Mononuclear cell (primary cell): ENCODE measurements at regions not wholly inside any gene's neighbourhood (a gene's known extent, or its start where the extent isn't known, plus 50 kb on each side); places are given as distances from the start of the nearest gene placed in this dataset.

ENCODE experiments used
- H3K27me3 ChIP-seq: 2 replicates; pipeline ENCODE4 v1.6.0; 2011; ENCODE audit warnings: low read length, control low read depth; ENCODE audit not compliant: insufficient read depth
- H3K4me1 ChIP-seq: 2 replicates; pipeline ENCODE4 v1.5.1; 2011; ENCODE audit warnings: mild to moderate bottlenecking, low read length, control low read depth; ENCODE audit not compliant: insufficient read depth
- H3K4me3 ChIP-seq: 2 replicates; pipeline ENCODE4 v1.5.1; 2011; ENCODE audit warnings: mild to moderate bottlenecking, low read length, moderate library complexity
- H3K9me3 ChIP-seq: 2 replicates; pipeline ENCODE4 v1.5.1; 2011; ENCODE audit warnings: low read depth, mild to moderate bottlenecking, control low read depth, low read length

DNA sequence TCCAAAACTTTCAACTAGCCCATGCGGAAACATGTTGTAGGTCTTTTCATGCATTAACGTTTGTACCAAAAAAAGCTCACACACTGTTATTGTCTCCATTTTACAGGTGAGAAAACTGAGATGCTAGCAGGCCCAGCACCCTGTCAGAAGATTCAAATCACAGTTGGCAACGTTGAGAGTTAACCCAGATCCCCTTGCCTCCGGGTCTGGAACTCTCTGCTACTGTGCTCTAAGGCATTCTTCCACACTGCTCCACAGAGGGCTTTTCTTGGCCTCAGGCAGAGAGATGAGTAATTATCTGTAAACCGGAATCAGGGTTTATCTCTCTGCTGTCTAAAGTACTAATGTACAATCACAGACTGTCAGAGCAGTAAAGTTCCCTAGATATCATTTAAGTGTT is 186.0 kb upstream of the LPP start:
- H3K4me1 ChIP-seq: peaks cover 65% of the 10 kb centered on the region
- no peaks in the 10 kb centered on the region for H3K9me3 ChIP-seq
- H3K4me3 ChIP-seq: no peak overlapping the region
- H3K27me3 ChIP-seq: no peaks in the 10 kb centered on the region

GRCh38 chr3:187968883-187969580 is 184.9 kb upstream of the LPP start:
- Histone ChIP-seq H3K9me3 (no peaks in the 10 kb centered on the region), H3K4me1 (peaks cover 61% of the 10 kb centered on the region), H3K27me3 (no peaks in the 10 kb centered on the region), H3K4me3 (no peak overlapping the region)

GRCh38 chr3:187969581-187969950 is 184.4 kb upstream of the LPP start:
- H3K4me3 ChIP-seq: no peak overlapping the region
- peaks cover 64% of the 10 kb centered on the region for H3K4me1 ChIP-seq
- H3K27me3 ChIP-seq: no peaks in the 10 kb centered on the region
- no peaks in the 10 kb centered on the region for H3K9me3 ChIP-seq

GRCh38 chr3:187970106-187970505 is 183.9 kb upstream of the LPP start:
- Histone ChIP-seq H3K4me1 (peaks cover 61% of the 10 kb centered on the region), H3K27me3 (no peaks in the 10 kb centered on the region), H3K9me3 (no peaks in the 10 kb centered on the region), H3K4me3 (no peak overlapping the region)

GRCh38 chr3:187971629-187972028 is 182.3 kb upstream of the LPP start:
- peaks cover 57% of the 10 kb centered on the region for H3K4me1 ChIP-seq
- no peaks in the 10 kb centered on the region for H3K9me3 ChIP-seq
- H3K4me3 ChIP-seq: no peak overlapping the region
- H3K27me3 ChIP-seq: no peaks in the 10 kb centered on the region

DNA sequence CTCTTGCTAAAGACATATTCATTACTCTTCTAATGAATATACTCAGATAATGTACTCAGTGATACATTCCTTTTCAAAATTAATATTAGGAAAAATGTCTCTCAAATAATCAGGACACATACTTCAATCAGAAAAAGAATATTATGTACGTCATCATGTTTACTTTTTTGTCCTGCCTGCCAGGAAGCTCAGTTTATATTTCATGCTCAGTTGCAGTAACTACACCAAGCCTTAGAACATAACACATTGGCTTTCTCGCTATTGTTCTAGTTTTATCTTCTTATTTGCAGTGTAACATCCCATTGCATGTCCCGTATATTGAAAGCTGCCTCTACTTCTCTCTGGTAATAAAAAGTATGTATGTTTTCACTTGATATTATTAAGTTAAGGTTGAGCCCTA is 181.5 kb upstream of the LPP start:
- Histone ChIP-seq H3K9me3 (no peaks in the 10 kb centered on the region), H3K4me1 (peaks cover 49% of the 10 kb centered on the region)

GRCh38 chr3:187973977-187974870 is 179.7 kb upstream of the LPP start:
- no peaks in the 10 kb centered on the region for H3K27me3 ChIP-seq
- no peaks in the 10 kb centered on the region for H3K9me3 ChIP-seq
- no peak overlapping the region for H3K4me3 ChIP-seq
- peaks cover 46% of the 10 kb centered on the region for H3K4me1 ChIP-seq

More for the DNA sequence above, 181.5 kb upstream of the LPP start:
- no peaks in the 10 kb centered on the region for H3K27me3 ChIP-seq
- no peak overlapping the region for H3K4me3 ChIP-seq

DNA sequence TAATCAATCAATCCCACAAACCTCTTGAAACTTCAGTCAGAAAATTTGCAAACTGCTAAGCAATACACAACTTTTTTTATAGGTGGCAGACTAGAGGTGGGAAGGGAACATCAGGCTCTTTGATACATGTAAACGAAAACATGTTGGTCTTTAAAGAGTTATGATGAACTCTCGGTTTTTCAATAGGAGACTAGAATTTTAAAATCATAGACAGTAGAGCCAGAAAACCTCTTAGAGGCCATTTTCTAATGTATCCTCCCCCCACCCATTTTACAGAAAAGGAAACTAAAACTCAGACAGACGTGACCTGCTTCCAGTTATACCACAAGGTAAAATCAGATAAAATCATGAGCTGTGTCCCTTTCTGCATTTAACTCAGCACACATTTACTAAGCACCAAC is 179.1 kb upstream of the LPP start:
- H3K27me3 ChIP-seq: no peaks in the 10 kb centered on the region
- H3K9me3 ChIP-seq: no peaks in the 10 kb centered on the region
- H3K4me1 ChIP-seq: peaks cover 46% of the 10 kb centered on the region
- H3K4me3 ChIP-seq: no peak overlapping the region

- no peaks in the 10 kb centered on the region for H3K27me3 ChIP-seq
- H3K4me1 ChIP-seq: peaks cover 51% of the 10 kb centered on the region
- H3K4me3 ChIP-seq: no peak overlapping the region
- no peaks in the 10 kb centered on the region for H3K9me3 ChIP-seq
These were observed 178.2 kb upstream of the LPP start for GRCh38 chr3:187975561-187976364.

- peaks cover 51% of the 10 kb centered on the region for H3K4me1 ChIP-seq
- H3K27me3 ChIP-seq: no peaks in the 10 kb centered on the region
- H3K4me3 ChIP-seq: no peak overlapping the region
- H3K9me3 ChIP-seq: no peaks in the 10 kb centered on the region
These were observed 177.5 kb upstream of the LPP start for GRCh38 chr3:187976365-187976900.

DNA sequence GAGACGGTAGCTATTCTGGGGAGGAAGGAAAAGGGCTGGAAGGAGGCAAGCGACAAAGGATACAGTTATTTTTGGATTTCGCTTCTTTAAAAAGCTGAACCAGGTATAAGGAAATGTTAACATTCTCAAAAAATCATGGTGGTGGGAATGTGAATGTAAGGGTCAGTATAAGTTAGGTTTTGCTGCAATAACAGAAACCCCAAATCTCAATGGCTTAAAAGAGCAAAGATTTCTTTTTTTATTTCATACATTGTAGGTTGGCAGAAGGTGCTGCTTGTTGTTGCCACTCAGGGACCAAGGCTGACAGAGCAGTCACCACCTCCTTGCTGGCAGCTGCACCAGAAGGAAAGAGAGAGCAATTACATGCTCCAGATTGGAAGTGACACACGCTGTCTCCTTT is 176.3 kb upstream of the LPP start:
- Histone ChIP-seq H3K27me3 (no peaks in the 10 kb centered on the region), H3K4me1 (peaks cover 51% of the 10 kb centered on the region)

GRCh38 chr3:187978433-187979011 is 175.4 kb upstream of the LPP start:
- Histone ChIP-seq H3K4me3 (no peak overlapping the region), H3K9me3 (no peaks in the 10 kb centered on the region), H3K27me3 (no peaks in the 10 kb centered on the region), H3K4me1 (peaks cover 50% of the 10 kb centered on the region)

More for the DNA sequence above, 176.3 kb upstream of the LPP start:
- Histone ChIP-seq H3K4me3 (no peak overlapping the region), H3K9me3 (no peaks in the 10 kb centered on the region)

GRCh38 chr3:187979564-187979963 is 174.4 kb upstream of the LPP start:
- Histone ChIP-seq H3K27me3 (no peaks in the 10 kb centered on the region), H3K4me1 (peaks cover 39% of the 10 kb centered on the region), H3K4me3 (no peak overlapping the region), H3K9me3 (no peaks in the 10 kb centered on the region)

DNA sequence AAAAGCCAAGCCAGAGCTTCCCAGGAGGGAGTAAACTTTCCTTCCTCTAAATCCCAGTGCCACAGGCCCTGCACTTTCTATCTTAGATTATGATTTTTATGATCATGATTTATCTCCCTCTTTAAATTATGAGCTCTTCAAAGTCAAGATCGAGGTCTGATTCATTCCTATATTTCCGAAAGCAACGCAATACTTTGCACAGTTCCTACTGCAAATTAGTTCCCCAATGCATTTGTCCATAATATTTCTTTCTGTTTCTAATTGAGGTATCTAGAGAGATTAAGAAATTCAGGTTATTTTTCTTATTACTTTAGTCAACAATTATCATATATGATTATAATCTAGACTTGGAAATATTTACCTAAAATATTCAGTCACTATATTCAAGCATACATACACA is 173.1 kb upstream of the LPP start:
- H3K9me3 ChIP-seq: no peaks in the 10 kb centered on the region
- H3K4me1 ChIP-seq: peaks cover 31% of the 10 kb centered on the region
- H3K27me3 ChIP-seq: no peaks in the 10 kb centered on the region
- H3K4me3 ChIP-seq: no peak overlapping the region
